ENCODE measurements at regions not wholly inside any gene's neighbourhood (a gene's known extent, or its start where the extent isn't known, plus 50 kb on each side); places are given as distances from the start of the nearest gene placed in this dataset.

DNA sequence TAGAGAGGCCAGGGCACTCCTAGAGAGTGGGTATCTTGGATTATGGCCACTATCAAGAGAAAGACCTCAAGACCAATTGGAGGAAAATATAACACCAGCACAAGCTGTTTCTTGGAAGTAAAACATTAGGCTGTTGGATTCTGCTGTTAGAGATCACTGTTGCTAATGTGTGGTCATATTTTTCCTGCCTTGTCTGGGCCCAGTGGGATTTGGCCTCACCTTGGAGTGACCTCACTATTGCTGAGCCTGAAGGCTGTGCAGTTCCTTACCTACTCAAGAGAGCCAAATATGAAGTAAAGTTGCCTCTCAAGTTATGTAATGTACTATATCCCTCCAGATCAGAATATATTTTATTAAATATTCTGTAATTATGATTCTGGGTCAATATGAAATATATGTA, 355.4 kb upstream of the CTSO start:
- no peak for TF ChIP-seq POLR2A (IDR thresholded peaks at IDR 0.05)
- TF ChIP-seq, protein P1, sequence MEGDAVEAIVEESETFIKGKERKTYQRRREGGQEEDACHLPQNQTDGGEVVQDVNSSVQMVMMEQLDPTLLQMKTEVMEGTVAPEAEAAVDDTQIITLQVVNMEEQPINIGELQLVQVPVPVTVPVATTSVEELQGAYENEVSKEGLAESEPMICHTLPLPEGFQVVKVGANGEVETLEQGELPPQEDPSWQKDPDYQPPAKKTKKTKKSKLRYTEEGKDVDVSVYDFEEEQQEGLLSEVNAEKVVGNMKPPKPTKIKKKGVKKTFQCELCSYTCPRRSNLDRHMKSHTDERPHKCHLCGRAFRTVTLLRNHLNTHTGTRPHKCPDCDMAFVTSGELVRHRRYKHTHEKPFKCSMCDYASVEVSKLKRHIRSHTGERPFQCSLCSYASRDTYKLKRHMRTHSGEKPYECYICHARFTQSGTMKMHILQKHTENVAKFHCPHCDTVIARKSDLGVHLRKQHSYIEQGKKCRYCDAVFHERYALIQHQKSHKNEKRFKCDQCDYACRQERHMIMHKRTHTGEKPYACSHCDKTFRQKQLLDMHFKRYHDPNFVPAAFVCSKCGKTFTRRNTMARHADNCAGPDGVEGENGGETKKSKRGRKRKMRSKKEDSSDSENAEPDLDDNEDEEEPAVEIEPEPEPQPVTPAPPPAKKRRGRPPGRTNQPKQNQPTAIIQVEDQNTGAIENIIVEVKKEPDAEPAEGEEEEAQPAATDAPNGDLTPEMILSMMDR (IDR thresholded peaks at IDR 0.05), result no peak

Measured in body of pancreas (tissue), 4 donors.